ENCODE measurements at regions not wholly inside any gene's neighbourhood (a gene's known extent, or its start where the extent isn't known, plus 50 kb on each side); places are given as distances from the start of the nearest gene placed in this dataset.

DNA sequence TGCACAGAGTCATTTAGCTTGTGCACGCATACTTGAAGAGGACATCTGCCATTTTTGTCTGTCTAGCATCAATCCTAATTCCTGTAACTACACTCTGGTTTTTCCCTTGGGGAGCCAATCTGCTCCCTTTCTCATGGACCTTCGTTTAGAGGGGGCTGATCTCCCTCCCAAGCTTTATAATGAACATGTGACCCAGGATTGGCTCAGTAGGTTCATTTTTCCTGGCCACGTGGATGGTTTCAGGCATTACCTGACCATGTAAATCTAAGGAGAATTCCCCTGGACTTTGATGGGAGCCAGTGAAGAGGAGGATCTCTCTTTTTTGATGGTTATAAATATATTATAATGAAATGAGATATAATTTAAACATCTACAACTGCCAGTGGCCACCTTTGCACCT is 56.8 kb upstream of the HS3ST2 start:
- no peak for DNase-seq

GRCh38 chr16:22762486-22762885 is 51.5 kb upstream of the HS3ST2 start:
- DNase-seq, result no peak

- peak in 3 of 56 donors; percentile 3 to 6 (median 4) for DNase-seq
Observed at GRCh38 chr16:22763437-22764080, 50.4 kb upstream of the HS3ST2 start.
